GM21529 (cell line): ENCODE measurements at regions not wholly inside any gene's neighbourhood (a gene's known extent, or its start where the extent isn't known, plus 50 kb on each side); places are given as distances from the start of the nearest gene placed in this dataset.
"Not testable (repeated sequence)": the region's sequence is repeated elsewhere in the genome, so short reads cannot be mapped to it uniquely, and the experiment has no call there.

ENCODE experiments used
- ATAC-seq: cut with Tn5 transposase; IDR thresholded peaks from one replicate; pipeline ENCODE4 v1.9.1; 2021; ENCODE audit not compliant: unreplicated experiment

- ATAC-seq: no peak
Observed at GRCh38 chr3:5677555-5677954, 490.0 kb downstream of the EDEM1 start.

- ATAC-seq: no peak
Observed at GRCh38 chr3:5678248-5678647, 490.7 kb downstream of the EDEM1 start.

- ATAC-seq: no peak
Observed at GRCh38 chr3:5678844-5679243, 491.3 kb downstream of the EDEM1 start.

GRCh38 chr3:5687230-5687629, 499.7 kb downstream of the EDEM1 start:
- ATAC-seq: no peak

- no peak for ATAC-seq
Observed at GRCh38 chr3:5690490-5690889, 503.0 kb downstream of the EDEM1 start.

- ATAC-seq: no peak
Observed at GRCh38 chr3:5690904-5691532, 503.5 kb downstream of the EDEM1 start.

- no peak for ATAC-seq
Observed at GRCh38 chr3:5692446-5692845, 504.9 kb downstream of the EDEM1 start.

- ATAC-seq: no peak
Observed at GRCh38 chr3:5694266-5694665, 506.8 kb downstream of the EDEM1 start.

- ATAC-seq: no peak
Observed at GRCh38 chr3:5698851-5699250, 511.3 kb downstream of the EDEM1 start.

- ATAC-seq: no peak
Observed at GRCh38 chr3:5699313-5699712, 511.8 kb downstream of the EDEM1 start.

- ATAC-seq: no peak
Observed at GRCh38 chr3:5699811-5700210, 512.3 kb downstream of the EDEM1 start.

- ATAC-seq: not testable (repeated sequence)
Observed at GRCh38 chr3:5701005-5701404, 513.5 kb downstream of the EDEM1 start.

- ATAC-seq: no peak
Observed at GRCh38 chr3:5707794-5708193, 520.3 kb downstream of the EDEM1 start.

- no peak for ATAC-seq
Observed at GRCh38 chr3:5709714-5710113, 522.2 kb downstream of the EDEM1 start.

- ATAC-seq: no peak
Observed at GRCh38 chr3:5710718-5711117, 523.2 kb downstream of the EDEM1 start.

- no peak for ATAC-seq
Observed at GRCh38 chr3:5717254-5717653, 529.7 kb downstream of the EDEM1 start.

- not testable (repeated sequence) for ATAC-seq
Observed at GRCh38 chr3:5719668-5720067, 532.2 kb downstream of the EDEM1 start.

GRCh38 chr3:5725801-5726200, 538.3 kb downstream of the EDEM1 start:
- ATAC-seq: no peak

GRCh38 chr3:5726621-5727020, 539.1 kb downstream of the EDEM1 start:
- ATAC-seq: no peak

- no peak for ATAC-seq
Observed at GRCh38 chr3:5727743-5728484, 540.4 kb downstream of the EDEM1 start.

- ATAC-seq: no peak
Observed at GRCh38 chr3:5729852-5730251, 542.3 kb downstream of the EDEM1 start.

GRCh38 chr3:5731100-5731499, 543.6 kb downstream of the EDEM1 start:
- ATAC-seq: no peak

GRCh38 chr3:5732081-5732480, 544.6 kb downstream of the EDEM1 start:
- no peak for ATAC-seq
